ENCODE measurements at regions not wholly inside any gene's neighbourhood (a gene's known extent, or its start where the extent isn't known, plus 50 kb on each side); places are given as distances from the start of the nearest gene placed in this dataset.

GRCh38 chr2:37836711-37837110, 88.4 kb upstream of the RMDN2 start:
- Mint-ChIP-seq H3K27ac (no peak overlapping the region), H3K36me3 (ENCODE audit: low read depth) (no peaks in the 10 kb centered on the region), H3K4me3 (no peak overlapping the region), H3K4me1 (ENCODE audit: low read depth) (peaks cover 17% of the 10 kb centered on the region), H3K27me3 (peaks cover 2% of the 10 kb centered on the region), H3K9me3 (no peaks in the 10 kb centered on the region)
- no peak for TF ChIP-seq CTCF (IDR thresholded peaks at IDR 0.05)
- ChIA-PET POLR2A (interaction anchor here (1.1 kb wide), 1 partner anchor 12 kb away, joined by 4 read pairs; no protein-coding TSS in a partner anchor), CTCF (interaction anchor here (1.5 to 14.0 kb wide), 5 partner anchors 10 to 441 kb away, joined by 3 to 184 read pairs (median 6); no protein-coding TSS in a partner anchor)
- intact Hi-C loops (cut with micrococcal nuclease) = no loop called here
- ATAC-seq (no peak), DNase-seq (no peak)

- no peak for TF ChIP-seq CTCF (IDR thresholded peaks at IDR 0.05)
- no peak for DNase-seq
- ChIA-PET CTCF (interaction anchor here (0.8 to 14.0 kb wide), 5 partner anchors 10 to 429 kb away, joined by 3 to 184 read pairs (median 4); no protein-coding TSS in a partner anchor), POLR2A (interaction anchor here (0.6 to 1.1 kb wide), 2 partner anchors 13 to 541 kb away, joined by 3 to 4 read pairs; no protein-coding TSS in a partner anchor)
- Mint-ChIP-seq H3K4me1 (ENCODE audit: low read depth) (peaks cover 13% of the 10 kb centered on the region), H3K4me3 (no peak overlapping the region), H3K27ac (no peak overlapping the region), H3K9me3 (no peaks in the 10 kb centered on the region), H3K27me3 (peaks cover 6% of the 10 kb centered on the region), H3K36me3 (ENCODE audit: low read depth) (no peaks in the 10 kb centered on the region)
- ATAC-seq = no peak
- intact Hi-C loops (cut with micrococcal nuclease) = no loop called here
Observed at GRCh38 chr2:37837628-37838328, 87.3 kb upstream of the RMDN2 start.

DNA sequence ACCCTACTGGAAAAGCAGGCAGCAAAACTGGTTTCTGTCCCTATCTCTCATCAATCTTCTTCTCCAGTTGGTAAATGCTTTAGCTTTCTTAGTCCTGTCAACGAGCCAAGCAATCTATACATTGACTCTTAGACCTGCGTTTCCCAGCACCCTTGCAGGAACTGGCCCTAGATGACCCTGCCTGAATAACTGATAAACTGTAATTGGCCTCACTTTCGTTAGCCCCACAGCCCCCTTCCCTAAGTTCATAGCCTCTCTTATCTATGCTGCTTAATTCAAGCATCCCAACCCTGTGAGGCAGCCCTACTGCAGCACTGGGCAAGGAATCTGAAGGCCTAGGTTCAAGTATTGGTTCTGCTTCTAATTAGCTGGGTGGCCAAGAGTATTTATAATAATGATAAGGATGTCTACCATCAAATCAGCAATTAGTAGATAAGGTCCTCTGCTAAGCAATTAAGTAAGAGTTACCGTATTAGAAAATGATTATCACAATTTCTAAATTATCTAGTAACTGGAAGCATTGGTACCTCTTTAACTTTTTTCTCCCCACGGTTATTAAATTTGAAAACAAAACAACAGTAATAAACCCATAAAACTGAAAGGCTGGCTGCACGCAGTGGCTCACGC, 86.4 kb upstream of the RMDN2 start:
- ATAC-seq = no peak
- H3K4me3 Mint-ChIP-seq = no peak overlapping the region
- no peaks in the 10 kb centered on the region for H3K9me3 Mint-ChIP-seq
- CTCF ChIA-PET = interaction anchor here (0.8 to 14.0 kb wide), 3 partner anchors 38 to 429 kb away, joined by 3 to 184 read pairs (median 4); no protein-coding TSS in a partner anchor
- TF ChIP-seq CTCF (IDR thresholded peaks at IDR 0.05) = no peak
- peaks cover 10% of the 10 kb centered on the region for H3K27me3 Mint-ChIP-seq
- intact Hi-C loops (cut with micrococcal nuclease) = no loop called here
- DNase-seq = no peak
- no peak overlapping the region for H3K27ac Mint-ChIP-seq
- H3K4me1 Mint-ChIP-seq (ENCODE audit: low read depth) = peaks cover 6% of the 10 kb centered on the region
- POLR2A ChIA-PET = interaction anchor here (0.6 kb wide), 1 partner anchor 542 kb away, joined by 3 read pairs; no protein-coding TSS in a partner anchor
- H3K36me3 Mint-ChIP-seq (ENCODE audit: low read depth) = no peaks in the 10 kb centered on the region

DNA sequence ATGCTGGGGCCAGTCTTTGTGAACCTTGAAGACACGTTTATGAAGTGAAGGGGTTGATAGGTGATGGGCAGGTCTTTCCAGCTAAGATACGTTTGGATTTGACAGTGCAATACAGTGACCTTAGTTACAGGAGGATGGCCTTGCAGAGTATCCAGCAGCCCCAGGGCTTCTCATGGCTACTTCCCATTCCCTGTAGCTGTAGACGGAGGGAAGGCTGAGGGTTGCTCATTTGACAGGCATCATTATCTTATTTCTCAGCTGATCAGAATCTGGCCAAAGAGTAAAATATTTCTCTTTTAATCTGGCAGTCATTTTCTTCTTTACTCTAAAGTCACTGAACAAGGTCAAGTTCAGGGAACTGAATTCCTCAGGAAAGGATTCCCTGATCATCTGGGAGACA, 85.1 kb upstream of the RMDN2 start:
- no peak for DNase-seq
- H3K4me3 Mint-ChIP-seq = no peak overlapping the region
- intact Hi-C loops (cut with micrococcal nuclease) = no loop called here
- POLR2A ChIA-PET = no interaction called here
- H3K9me3 Mint-ChIP-seq = no peaks in the 10 kb centered on the region
- CTCF ChIA-PET = interaction anchor here (0.7 to 14.0 kb wide), 3 partner anchors 37 to 449 kb away, joined by 3 to 184 read pairs (median 4); no protein-coding TSS in a partner anchor
- TF ChIP-seq CTCF (IDR thresholded peaks at IDR 0.05) = no peak
- no peaks in the 10 kb centered on the region for H3K36me3 Mint-ChIP-seq (ENCODE audit: low read depth)
- H3K27ac Mint-ChIP-seq = no peak overlapping the region
- peaks cover 11% of the 10 kb centered on the region for H3K27me3 Mint-ChIP-seq
- H3K4me1 Mint-ChIP-seq (ENCODE audit: low read depth) = peaks cover 4% of the 10 kb centered on the region
- no peak for ATAC-seq
